ENCODE measurements at regions not wholly inside any gene's neighbourhood (a gene's known extent, or its start where the extent isn't known, plus 50 kb on each side); places are given as distances from the start of the nearest gene placed in this dataset.

DNA sequence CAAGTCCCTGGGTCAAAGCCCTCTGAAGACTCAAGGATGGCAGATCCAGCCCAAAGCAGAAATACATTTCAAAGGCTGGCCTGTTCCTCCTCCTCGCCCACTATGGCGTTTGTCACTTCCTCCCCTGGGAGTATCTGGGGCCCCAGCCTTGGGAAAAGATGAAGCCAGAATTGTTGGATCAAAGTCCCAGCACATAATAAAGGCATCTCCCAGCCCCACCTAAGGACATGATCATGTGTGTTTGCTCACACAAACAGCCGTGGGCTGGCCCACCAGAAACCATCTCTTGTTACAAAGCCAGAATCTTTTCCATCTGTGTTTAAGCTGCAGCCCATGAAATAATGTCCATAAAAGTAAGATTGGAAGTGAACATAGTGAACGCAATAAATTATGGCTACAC lies 50.1 kb upstream of the HAAO start:
- no peak overlapping the region for H3K27ac ChIP-seq (ENCODE audit: low read depth, low read length, severe bottlenecking)
- peaks cover 11% of the 10 kb centered on the region for H3K4me1 ChIP-seq (ENCODE audit: control insufficient read depth, insufficient read depth, low read length, poor library complexity, severe bottlenecking)
- 83 to 94% methylated on average over 2 to 3 of the region's 4 CpGs for WGBS, 2 experiments (ENCODE audit: insufficient coverage in 2 of 2)
- H3K9me3 ChIP-seq (ENCODE audit: control insufficient read depth, low read length) = no peaks in the 10 kb centered on the region
- H3K4me3 ChIP-seq (ENCODE audit: extremely low read depth, insufficient read depth, low read length, poor library complexity, severe bottlenecking) = no peak overlapping the region
- no peaks in the 10 kb centered on the region for H3K36me3 ChIP-seq (ENCODE audit: control insufficient read depth, insufficient read depth, low read length)
